Activated CD8-positive, alpha-beta memory T cell treated with anti-CD3 and anti-CD28 coated beads for 1 hour (primary cell): ENCODE measurements at regions not wholly inside any gene's neighbourhood (a gene's known extent, or its start where the extent isn't known, plus 50 kb on each side); places are given as distances from the start of the nearest gene placed in this dataset.
"Not testable (repeated sequence)": the region's sequence is repeated elsewhere in the genome, so short reads cannot be mapped to it uniquely, and the experiment has no call there.

Experiments used
- DNase-seq, 2 donors: peaks; one replicate each; pipeline ENCODE4 v3.0.0-alpha.2; 2020; ENCODE audit warnings: low read depth in 1 of 2; ENCODE audit errors: extremely low read depth in 1 of 2

GRCh38 chr4:123624959-123625358 is 228.4 kb downstream of the SPRY1 start:
- DNase-seq = no peak

DNA sequence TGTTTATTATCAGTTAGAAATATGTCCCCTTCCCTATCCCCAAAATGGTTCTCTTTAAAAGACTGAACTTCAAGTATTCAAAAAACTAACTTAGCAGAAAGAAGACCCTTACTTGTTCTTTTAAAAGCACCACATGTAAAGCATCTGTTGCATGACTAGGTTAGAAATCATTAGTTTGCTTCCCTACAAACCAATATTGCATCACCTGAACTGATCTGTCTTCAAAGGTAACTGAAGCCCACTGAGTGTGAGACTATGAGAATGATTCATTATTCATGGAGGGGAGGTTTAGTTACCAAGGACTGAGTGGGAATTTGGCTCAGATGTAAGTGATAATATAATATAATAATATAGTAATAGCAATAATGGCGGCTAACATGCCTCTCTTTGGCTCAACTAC is 231.7 kb downstream of the SPRY1 start:
- DNase-seq = no peak

GRCh38 chr4:123631786-123632692 is 235.4 kb downstream of the SPRY1 start:
- DNase-seq = no peak

GRCh38 chr4:123632693-123633030 is 236.1 kb downstream of the SPRY1 start:
- no peak for DNase-seq

- no peak for DNase-seq
These were observed 242.2 kb downstream of the SPRY1 start for GRCh38 chr4:123638834-123639233.

DNA sequence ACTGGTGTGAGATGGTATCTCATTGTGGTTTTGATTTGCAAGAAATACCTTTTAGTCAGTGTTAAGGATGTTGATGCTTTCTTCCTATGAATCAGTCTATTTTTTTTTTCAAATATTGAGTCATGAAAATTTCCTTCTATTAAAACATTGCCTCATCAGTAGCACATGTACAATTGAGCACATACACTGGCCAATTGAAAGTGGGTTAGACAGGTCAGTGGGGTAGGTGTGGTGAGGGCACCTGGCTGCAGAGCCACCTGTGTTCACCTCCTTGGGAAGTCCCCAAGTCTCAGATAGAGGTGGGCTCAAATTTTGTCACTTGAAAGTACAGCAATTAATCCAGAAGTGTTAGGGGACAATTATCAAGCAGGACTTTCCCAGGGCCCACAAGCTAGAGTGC is 243.7 kb downstream of the SPRY1 start:
- no peak for DNase-seq

- no peak for DNase-seq
These were observed 244.2 kb downstream of the SPRY1 start for GRCh38 chr4:123640824-123641223.

DNA sequence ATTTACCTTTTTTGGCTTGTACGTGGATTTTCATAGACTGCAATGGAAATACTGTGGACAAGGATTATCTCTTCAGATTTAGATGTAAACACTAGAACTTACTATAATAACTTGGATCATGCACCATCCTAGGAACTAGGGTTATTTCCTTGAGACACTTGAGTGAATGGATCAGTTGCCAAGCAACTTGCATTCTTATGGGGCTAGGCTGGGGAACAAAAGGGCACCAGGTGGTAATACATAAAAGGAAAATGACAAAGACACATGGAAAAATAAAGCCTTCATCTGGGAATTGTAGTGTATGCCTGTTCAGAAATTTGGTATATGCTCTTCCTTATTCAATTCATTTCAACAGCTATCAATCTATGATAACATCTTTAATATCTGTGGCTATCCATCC is 247.1 kb downstream of the SPRY1 start:
- DNase-seq = no peak

DNA sequence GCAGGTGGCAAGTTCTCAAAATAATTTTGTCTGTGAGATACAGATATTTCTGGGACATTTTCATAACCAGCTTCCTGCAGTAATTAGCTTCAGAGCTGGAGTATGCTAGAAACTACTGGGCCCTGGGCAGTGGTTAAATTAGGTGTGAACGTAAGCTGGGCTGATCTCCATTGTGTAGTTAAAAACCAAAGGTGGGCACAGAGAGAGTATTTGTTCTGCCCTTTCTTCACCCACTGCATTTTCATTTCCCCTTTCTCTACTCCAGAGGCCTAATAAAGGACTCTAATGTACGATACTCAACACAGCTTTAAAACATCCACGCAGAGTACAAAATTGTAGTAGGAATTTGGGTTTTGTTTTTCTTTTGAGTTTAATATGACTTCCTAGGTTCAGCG is 252.7 kb downstream of the SPRY1 start:
- no peak for DNase-seq

DNA sequence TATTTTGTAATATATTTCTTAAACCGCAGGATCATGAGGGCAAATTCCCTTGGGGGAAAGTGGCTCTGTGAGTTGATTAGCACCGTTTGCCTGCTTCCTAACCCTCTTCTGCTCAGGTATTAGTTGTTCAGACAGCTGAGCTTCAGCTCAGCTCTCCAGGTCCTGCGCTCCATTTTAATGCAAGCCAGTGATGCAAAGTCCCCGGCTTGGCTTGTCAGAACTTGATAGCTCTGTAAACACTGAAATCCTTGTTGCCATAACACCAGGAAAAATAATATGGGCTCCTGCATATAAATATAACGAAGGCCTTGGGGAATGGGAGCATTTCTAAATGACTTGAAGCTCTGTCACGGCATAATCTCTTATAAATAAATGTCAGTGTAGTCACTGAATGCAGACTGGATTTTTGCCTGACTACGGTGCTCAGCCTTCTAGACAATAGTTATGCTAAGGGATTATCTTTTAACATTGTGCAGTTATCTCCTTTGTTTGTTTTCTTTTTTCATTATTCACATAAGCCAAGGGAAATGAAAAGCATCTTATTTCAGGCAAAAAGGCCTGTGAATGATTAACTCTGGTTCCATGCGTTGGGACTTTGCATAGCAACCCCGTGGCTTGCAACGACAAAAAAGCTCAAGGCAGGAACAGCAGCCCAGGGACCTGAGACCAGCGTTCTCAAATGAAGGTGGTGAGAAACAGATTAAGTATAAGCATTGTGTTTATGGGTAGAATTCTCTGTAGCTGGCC is 253.2 kb downstream of the SPRY1 start:
- DNase-seq = no peak

DNA sequence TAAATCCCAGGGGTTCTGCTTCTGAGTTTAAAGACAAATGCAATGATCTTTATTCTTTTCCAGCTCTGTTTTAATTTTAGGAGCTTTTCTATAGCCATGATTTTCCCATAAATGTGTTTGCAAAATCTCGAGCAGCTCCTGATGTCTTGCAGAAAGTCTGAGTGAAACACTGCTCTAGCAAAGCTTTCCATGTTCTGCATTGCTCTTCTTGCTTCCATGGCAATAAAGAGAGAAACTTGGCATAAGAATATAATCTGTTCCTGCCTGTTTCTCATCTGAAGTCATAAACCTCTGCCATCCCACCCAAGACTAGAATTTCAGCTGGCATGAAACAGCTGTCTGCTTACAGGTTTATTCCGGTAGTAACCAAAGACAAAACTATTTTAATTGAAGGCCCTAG is 254.5 kb downstream of the SPRY1 start:
- no peak for DNase-seq

GRCh38 chr4:123651536-123652180 is 255.1 kb downstream of the SPRY1 start:
- no peak for DNase-seq

GRCh38 chr4:123652476-123652875 is 255.9 kb downstream of the SPRY1 start:
- no peak for DNase-seq

GRCh38 chr4:123653236-123653635 is 256.6 kb downstream of the SPRY1 start:
- DNase-seq = no peak

DNA sequence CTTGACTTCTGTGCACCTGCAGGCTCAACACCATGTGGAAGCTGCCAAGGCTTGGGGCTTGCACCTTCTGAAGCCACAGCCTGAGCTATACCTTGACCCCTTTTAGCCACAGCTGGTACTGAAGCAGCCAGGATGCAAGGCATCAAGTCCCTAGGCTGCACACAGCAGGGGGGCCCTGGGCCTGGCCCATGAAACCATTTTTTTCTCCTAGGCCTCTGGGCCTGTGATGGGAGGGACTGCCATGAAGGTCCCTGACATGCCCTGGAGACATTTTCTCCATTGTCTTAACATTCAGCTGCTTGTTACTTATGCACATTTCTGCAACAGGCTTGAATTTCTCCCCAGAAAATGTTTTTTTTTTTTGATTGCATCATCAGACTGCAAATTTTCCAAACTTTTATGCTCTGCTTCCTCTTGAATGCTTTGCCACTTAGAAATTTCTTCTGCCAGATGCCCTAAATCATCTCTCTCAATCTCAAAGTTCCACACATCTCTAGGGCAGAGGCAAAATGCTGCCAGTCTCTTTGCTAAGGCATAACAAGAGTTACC is 260.2 kb downstream of the SPRY1 start:
- DNase-seq = not testable (repeated sequence)

DNA sequence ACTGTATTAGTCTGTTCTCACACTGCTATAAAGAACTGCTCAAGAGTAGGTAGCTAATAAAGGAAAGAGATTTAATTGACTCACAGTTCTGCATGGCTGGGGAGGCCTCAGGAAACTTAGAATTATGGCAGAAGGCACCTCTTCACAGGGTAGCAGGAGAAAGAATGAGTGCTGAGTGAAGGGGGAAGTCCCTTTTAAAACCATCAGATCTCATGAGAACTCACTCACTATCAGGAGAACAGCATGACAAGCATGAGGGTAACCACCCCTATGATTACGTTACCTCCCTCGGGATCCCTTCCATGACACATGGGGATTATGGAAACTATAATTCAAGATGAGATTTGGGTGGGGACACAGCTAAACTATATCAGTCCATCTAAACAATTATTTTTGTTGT is 261.0 kb downstream of the SPRY1 start:
- not testable (repeated sequence) for DNase-seq

- DNase-seq = no peak
These were observed 262.7 kb downstream of the SPRY1 start for GRCh38 chr4:123659262-123659661.

- no peak for DNase-seq
These were observed 263.1 kb downstream of the SPRY1 start for GRCh38 chr4:123659730-123660129.

GRCh38 chr4:123661080-123661737 is 264.6 kb downstream of the SPRY1 start:
- no peak for DNase-seq

GRCh38 chr4:123662827-123663226 is 266.2 kb downstream of the SPRY1 start:
- no peak for DNase-seq

GRCh38 chr4:123666486-123666885 is 269.9 kb downstream of the SPRY1 start:
- no peak for DNase-seq
